ENCODE measurements at regions not wholly inside any gene's neighbourhood (a gene's known extent, or its start where the extent isn't known, plus 50 kb on each side); places are given as distances from the start of the nearest gene placed in this dataset.

DNA sequence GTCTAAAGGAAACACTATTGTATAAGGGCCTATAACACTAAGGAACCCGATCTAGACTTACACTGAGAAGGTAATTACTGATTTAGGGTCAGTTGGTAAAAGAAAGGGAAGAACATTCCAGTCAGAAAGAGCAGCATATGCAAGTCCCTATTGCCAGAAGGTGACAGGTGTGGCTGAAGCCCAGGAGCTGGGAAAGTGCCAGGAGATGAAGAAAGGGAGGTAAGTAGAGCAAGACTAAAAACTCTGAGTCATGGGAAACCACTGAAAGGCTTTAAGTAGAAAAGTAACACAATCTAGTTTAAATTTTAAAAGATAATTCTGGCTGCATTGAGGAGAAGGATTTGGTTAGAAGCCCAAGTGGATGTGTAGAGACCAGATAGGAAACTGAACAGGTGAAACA, 77.7 kb upstream of the INTU start:
- H3K4me3 Mint-ChIP-seq = no peak overlapping the region
- CTCF ChIA-PET = no interaction called here
- no peaks in the 10 kb centered on the region for H3K36me3 ChIP-seq (replicated peaks in 1 of 2; ENCODE audit: control extremely low read depth in 1 of 2, control insufficient read depth in 1 of 2, extremely low read depth in 1 of 2, insufficient read depth in 2 of 2, low read length in 1 of 2)
- no peaks in the 10 kb centered on the region for H4K20me1 ChIP-seq (ENCODE audit: control insufficient read depth, insufficient read depth, low read length, poor library complexity, severe bottlenecking)
- H2AFZ ChIP-seq (ENCODE audit: insufficient read depth, low read depth, low read length, poor library complexity, severe bottlenecking) = no peak overlapping the region
- WGBS (ENCODE audit: insufficient coverage) = no CpG with 5 or more reads among the region's 1 CpG
- ATAC-seq (ENCODE audit: low read depth) = no peak
- no peaks in the 10 kb centered on the region for H3K4me1 Mint-ChIP-seq
- H3K27ac Mint-ChIP-seq = no peak overlapping the region
- intact Hi-C loops (cut with micrococcal nuclease) = no loop called here
- TF ChIP-seq EZH2 (IDR thresholded peaks at IDR 0.05; ENCODE audit: borderline replicate concordance, insufficient read depth, low read depth, low read length, poor library complexity, severe bottlenecking) = no peak
- TF ChIP-seq, protein P1, sequence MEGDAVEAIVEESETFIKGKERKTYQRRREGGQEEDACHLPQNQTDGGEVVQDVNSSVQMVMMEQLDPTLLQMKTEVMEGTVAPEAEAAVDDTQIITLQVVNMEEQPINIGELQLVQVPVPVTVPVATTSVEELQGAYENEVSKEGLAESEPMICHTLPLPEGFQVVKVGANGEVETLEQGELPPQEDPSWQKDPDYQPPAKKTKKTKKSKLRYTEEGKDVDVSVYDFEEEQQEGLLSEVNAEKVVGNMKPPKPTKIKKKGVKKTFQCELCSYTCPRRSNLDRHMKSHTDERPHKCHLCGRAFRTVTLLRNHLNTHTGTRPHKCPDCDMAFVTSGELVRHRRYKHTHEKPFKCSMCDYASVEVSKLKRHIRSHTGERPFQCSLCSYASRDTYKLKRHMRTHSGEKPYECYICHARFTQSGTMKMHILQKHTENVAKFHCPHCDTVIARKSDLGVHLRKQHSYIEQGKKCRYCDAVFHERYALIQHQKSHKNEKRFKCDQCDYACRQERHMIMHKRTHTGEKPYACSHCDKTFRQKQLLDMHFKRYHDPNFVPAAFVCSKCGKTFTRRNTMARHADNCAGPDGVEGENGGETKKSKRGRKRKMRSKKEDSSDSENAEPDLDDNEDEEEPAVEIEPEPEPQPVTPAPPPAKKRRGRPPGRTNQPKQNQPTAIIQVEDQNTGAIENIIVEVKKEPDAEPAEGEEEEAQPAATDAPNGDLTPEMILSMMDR (IDR thresholded peaks at IDR 0.05) = no peak
- peaks cover 0 to 27% (median 0%) of the 10 kb centered on the region in 3 donors for H3K9me3 ChIP-seq (ENCODE audit: control extremely low read depth in 1 of 3, control insufficient read depth in 2 of 3, insufficient read depth in 1 of 3, low read length in 2 of 3)
- H3K9ac ChIP-seq (ENCODE audit: low read length) = no peak overlapping the region
- H3K9me3 Mint-ChIP-seq (ENCODE audit: insufficient read depth) = no peaks in the 10 kb centered on the region
- no peaks in the 10 kb centered on the region for H3K27me3 Mint-ChIP-seq
- H3K79me2 ChIP-seq (ENCODE audit: control insufficient read depth, insufficient read depth, low read length) = no peaks in the 10 kb centered on the region
- no peak overlapping the region for H3K27ac ChIP-seq (ENCODE audit: low read length in 2 of 2)
- no peaks in the 10 kb centered on the region for H3K4me1 ChIP-seq (ENCODE audit: control insufficient read depth in 2 of 2, insufficient read depth in 2 of 2, low read length in 2 of 2)
- no peaks in the 10 kb centered on the region for H3K27me3 ChIP-seq (replicated peaks in 1 of 4; ENCODE audit: control extremely low read depth in 1 of 4, control insufficient read depth in 3 of 4, insufficient read depth in 4 of 4, low read length in 3 of 4)
- H3K4me2 ChIP-seq (replicated peaks; ENCODE audit: low read depth, low read length, poor library complexity, severe bottlenecking) = no peak overlapping the region
- POLR2A ChIA-PET = no interaction called here
- no peak for DNase-seq
- no peak overlapping the region for H3K4me3 ChIP-seq (ENCODE audit: control extremely low read depth in 1 of 5, extremely low read depth in 1 of 5, insufficient read depth in 1 of 5, low read depth in 2 of 5, low read length in 4 of 5)

DNA sequence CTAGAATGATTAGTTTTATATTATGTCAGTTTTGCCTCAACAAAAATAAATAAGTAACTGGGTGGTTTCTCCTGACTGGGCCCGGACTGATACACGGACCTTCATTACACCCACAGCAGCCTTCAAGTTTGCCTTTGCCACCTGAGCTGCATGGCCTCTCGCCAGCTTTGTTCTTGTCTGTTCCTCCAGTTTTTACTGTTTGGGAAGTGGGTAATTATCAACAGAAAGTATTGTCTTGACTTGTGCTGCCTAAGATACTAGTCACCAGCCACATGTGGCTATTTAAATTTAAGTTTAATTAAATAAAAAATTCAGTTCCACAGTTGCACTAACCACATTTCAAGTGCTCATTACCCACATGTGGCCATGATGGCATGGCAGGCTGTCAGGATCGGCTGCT, 74.7 kb upstream of the INTU start:
- Mint-ChIP-seq H3K27me3 (no peaks in the 10 kb centered on the region), H3K4me1 (no peaks in the 10 kb centered on the region), H3K9me3 (ENCODE audit: insufficient read depth) (no peaks in the 10 kb centered on the region), H3K27ac (no peak overlapping the region), H3K4me3 (no peak overlapping the region)
- no peak for TF ChIP-seq EZH2 (IDR thresholded peaks at IDR 0.05; ENCODE audit: borderline replicate concordance, insufficient read depth, low read depth, low read length, poor library complexity, severe bottlenecking)
- TF ChIP-seq, protein P1 (IDR thresholded peaks at IDR 0.05) = no peak
- intact Hi-C loops (cut with micrococcal nuclease) = no loop called here
- no peak overlapping the region for H2AFZ ChIP-seq (ENCODE audit: insufficient read depth, low read depth, low read length, poor library complexity, severe bottlenecking)
- ChIA-PET POLR2A (no interaction called here), CTCF (no interaction called here)
- no peaks in the 10 kb centered on the region for H4K20me1 ChIP-seq (ENCODE audit: control insufficient read depth, insufficient read depth, low read length, poor library complexity, severe bottlenecking)
- H3K27ac ChIP-seq (ENCODE audit: low read length in 2 of 2) = no peak overlapping the region
- H3K9ac ChIP-seq (ENCODE audit: low read length) = no peak overlapping the region
- WGBS (ENCODE audit: insufficient coverage) = 100% methylated on average over 1 of the region's 4 CpGs
- H3K4me1 ChIP-seq (ENCODE audit: control insufficient read depth in 2 of 2, insufficient read depth in 2 of 2, low read length in 2 of 2) = no peaks in the 10 kb centered on the region
- H3K79me2 ChIP-seq (ENCODE audit: control insufficient read depth, insufficient read depth, low read length) = no peaks in the 10 kb centered on the region
- H3K27me3 ChIP-seq (replicated peaks in 1 of 4; ENCODE audit: control extremely low read depth in 1 of 4, control insufficient read depth in 3 of 4, insufficient read depth in 4 of 4, low read length in 3 of 4) = no peaks in the 10 kb centered on the region
- ATAC-seq (ENCODE audit: low read depth) (no peak), DNase-seq (no peak)
- no peaks in the 10 kb centered on the region for H3K36me3 ChIP-seq (replicated peaks in 1 of 2; ENCODE audit: control extremely low read depth in 1 of 2, control insufficient read depth in 1 of 2, extremely low read depth in 1 of 2, insufficient read depth in 2 of 2, low read length in 1 of 2)
- no peak overlapping the region for H3K4me2 ChIP-seq (replicated peaks; ENCODE audit: low read depth, low read length, poor library complexity, severe bottlenecking)
- H3K4me3 ChIP-seq (ENCODE audit: control extremely low read depth in 1 of 5, extremely low read depth in 1 of 5, insufficient read depth in 1 of 5, low read depth in 2 of 5, low read length in 4 of 5) = no peak overlapping the region
- H3K9me3 ChIP-seq (ENCODE audit: control extremely low read depth in 1 of 3, control insufficient read depth in 2 of 3, insufficient read depth in 1 of 3, low read length in 2 of 3) = peaks cover 0 to 20% (median 0%) of the 10 kb centered on the region in 3 donors

All from B cell (primary cell).